HCEC 1CT (cell line): ENCODE measurements at regions not wholly inside any gene's neighbourhood (a gene's known extent, or its start where the extent isn't known, plus 50 kb on each side); places are given as distances from the start of the nearest gene placed in this dataset.
"Not testable (repeated sequence)": the region's sequence is repeated elsewhere in the genome, so short reads cannot be mapped to it uniquely, and the experiment has no call there.

Experiments
- DNase-seq: peaks from one replicate; pipeline ENCODE4 v3.0.0-alpha.2; 2017

DNA sequence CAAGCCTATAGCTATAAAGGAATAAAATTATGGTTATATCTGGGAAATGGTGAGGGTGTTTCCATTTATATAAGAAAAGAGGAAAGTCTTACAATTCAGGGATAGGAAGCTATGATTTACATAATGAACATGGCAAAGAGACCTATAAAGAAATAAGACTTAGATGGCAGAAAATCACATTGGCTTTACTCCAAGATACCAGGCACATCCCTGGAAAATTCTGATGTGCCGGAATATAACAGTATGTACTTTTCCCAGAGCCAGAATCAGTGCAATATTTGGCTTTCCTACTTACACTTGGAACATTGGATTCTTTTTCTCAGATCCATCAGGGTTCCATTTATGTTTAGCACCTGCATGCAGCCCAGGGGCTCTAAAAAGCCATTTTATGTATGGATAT is 357.8 kb downstream of the CETN3 start:
- no peak for DNase-seq

DNA sequence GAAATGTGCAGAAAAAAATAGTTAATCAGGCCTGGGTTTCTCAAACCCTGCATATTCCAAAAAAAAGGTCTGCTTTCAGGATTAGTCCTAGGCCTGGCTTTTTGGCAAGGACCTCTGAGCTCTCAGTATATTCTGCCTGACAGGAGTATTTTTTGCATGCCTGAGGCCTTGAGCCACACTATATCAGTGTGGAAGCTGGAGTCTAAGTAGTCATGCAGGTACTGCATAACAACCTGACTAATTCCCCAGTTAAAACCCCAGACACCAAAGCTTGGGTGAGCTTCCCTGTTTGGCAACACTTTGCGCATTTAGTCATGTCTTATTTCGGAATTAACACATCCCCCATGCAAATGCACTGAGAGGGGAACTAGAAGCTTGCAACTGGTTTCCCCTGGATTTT is 359.5 kb downstream of the CETN3 start:
- DNase-seq: no peak

DNA sequence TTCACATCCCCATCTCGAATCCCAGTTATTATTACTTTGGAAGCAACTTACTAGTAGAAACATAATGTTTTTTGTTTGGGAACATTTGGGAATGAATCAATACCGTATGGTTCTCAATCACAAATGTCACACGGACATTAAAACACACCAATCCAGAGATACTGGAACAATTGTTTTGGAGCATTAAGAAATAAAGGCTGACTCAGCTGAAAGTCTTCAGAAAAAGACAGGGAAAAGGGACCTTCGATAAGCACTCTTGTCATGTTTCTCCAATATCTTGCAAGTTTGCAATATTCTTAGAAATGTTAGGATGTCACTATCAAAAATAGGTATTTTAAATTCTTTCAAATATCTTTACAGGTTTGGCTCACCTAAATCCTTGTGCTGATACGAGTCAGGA is 362.4 kb downstream of the CETN3 start:
- no peak for DNase-seq

DNA sequence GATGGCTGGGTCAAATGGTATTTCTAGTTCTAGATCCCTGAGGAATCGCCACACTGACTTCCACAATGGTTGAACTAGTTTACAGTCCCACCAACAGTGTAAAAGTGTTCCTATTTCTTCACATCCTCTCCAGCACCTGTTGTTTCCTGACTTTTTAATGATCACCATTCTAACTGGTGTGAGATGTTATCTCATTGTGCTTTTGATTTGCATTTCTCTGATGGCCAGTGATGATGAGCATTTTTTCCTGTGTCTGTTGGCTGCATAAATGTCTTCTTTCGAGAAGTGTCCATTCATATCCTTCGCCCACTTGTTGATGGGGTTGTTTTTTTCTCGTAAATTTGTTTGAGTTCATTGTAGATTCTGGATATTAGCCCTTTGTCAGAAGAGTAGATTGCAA is 369.5 kb downstream of the CETN3 start:
- DNase-seq: not testable (repeated sequence)

DNA sequence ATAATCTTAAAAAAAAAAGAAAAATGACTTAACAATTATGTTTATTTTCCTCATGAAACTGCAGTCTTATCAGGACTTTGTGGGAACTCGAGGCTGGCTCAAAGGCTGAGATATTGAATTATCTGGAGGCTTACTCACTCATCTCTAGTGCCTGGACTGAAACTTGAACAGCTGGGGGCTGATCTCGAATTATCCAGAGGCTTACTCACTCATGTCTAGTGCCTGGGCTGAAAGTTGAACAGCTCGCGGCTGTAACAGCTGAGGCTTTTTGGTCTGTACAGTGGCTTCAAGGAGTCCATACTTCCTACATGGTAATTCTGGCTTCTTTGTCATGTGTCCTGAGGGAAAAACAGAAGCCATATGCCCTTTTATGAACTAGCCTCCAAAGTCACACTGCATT is 371.9 kb downstream of the CETN3 start:
- DNase-seq: no peak

DNA sequence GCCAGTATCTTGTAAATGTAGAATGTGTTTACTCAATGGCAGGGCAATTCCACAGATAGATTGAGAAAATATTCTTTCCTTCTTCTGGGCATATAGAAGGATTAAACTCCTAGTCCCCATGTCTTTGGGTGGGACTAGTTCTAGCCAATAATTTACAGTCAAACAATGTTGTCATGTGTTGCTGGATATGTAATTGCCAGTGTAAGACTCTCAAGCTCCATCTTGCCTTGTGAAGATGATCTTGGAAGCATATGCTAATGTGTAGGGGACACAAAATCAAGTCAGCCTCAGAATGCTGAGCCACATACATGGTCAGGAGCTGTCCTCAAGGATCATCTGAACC is 386.9 kb downstream of the CETN3 start:
- no peak for DNase-seq

DNA sequence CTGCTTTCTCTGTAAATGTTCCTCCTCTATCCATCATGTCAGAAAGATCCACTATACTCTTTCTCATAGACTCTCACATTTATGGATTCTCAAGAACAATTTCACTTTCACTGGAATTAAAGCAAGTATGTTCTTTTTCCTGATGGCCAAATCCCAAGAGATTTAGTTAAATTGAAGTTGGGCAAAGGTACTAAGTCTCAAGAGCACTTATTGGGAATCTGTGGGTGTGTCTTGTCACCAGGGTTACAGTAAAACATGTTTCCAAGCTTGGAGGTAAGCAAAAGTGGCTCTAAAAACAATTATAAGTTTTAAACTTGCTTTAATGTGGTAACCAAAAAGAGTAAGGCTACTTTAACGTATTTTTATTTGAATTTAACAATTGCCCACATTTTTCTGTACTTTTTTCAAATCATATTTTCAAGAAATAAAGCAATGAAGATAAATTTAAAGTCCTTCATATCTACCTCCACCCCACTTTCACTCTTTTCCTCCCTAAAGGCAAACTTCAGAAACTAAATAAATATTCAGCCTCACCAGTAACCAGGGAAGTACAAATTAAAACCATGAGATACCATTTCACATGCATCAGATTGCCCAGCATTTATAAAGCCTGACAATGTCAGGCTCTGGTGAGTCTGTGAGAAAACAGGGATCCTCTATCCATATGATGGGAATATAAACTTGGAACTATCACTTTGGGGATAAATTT is 387.4 kb downstream of the CETN3 start:
- no peak for DNase-seq

DNA sequence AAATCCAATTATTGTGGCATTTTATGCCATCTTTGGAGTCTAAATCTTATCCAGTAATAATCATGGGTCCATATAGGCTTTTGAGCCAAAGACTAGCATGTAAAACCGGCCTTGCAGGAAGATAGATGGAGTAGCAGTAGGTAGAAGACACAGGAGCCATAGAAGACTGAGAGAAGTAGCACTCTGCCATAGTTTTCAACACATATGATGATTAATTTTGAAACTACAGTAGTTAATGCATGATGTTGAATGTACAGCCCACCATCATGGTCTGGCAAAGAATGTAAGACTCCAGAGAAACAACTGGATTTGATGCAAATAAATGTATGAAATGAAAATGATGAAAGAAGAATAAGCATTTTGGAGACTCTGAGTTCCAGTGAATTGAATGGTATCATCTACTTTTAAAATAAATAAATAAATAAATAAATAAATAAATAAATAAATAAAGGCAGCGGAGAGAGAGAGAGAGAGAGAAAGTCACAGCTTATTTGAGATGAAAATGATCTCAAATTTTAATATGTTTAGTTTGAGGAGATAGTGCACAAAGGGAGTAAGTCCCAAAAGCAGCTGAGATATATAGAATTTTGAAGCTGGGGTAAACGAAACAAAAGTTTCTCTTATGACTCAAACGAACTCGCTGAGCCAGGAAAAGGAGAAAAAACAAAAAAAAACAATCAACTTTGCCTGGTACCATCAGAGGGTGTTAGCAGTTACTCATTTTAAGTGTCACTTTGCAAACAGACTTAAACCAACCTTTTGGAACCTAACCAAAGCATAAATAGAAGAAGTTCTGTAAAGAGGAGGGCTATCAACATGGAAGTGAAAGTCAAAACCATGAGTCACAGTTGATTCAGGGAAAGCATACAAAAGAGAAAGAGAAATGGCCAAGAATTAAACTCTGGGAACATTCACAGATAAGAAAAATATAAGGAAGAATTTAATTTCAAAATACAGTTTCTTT is 388.7 kb downstream of the CETN3 start:
- peak; percentile 79 for DNase-seq

DNA sequence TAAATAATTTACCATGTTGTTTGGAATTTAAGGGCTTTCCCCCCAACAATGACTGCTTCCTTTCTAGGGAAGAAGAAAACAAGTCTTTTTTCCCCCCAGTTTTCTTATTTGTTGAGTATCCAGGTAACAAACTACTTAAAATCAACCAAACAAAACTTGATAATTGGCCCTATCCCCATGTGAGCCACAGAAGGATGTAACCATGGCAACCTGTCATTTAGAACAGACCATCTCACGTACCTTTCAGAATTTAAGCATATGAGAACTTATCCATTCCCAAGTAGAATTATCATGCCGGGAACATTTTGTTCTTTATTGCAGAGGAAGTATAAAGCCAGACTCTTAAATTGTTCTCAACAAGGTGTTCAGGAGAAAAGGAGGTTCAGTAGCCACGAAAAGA is 392.3 kb downstream of the CETN3 start:
- DNase-seq: no peak

DNA sequence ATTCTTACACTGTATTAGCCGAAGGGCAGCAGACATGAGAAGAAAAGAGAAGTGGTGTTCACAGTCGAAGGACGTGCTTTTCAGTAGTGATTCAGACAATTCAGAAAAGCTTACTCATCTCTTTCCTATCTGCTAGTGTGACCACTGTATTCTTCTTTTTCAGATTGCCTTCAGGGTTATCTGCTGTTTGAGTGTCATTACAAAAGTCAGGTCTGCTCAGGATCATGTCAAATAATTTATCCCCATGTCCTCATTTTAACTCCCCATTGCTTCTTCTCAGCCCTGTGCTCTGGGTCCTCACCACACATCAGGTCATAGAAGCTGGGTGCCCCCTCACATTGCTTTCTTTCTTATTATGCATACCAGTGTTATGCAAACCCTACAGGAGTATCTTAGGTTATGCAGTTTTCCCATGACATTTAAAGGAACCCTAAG is 394.0 kb downstream of the CETN3 start:
- DNase-seq: peak; percentile 24

DNA sequence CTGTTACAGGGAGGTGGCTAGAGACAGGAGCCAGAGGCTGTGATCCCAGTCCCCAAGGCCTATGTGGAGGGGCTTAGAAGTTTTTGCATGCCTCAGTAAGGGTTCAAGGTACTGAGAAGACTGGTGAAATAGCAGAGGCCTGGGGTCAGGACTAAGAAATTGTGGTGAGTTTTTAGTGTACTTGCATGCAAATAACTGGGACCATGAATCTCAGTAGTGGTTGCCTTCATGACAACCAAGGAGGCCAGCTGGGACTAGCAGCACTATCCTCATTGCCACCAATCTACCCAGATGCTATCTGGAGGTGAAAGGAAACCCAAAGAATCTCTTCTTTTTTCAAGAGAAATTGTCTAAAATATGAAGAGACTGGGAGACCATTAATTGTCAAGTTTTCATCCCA is 395.1 kb downstream of the CETN3 start:
- DNase-seq: no peak

DNA sequence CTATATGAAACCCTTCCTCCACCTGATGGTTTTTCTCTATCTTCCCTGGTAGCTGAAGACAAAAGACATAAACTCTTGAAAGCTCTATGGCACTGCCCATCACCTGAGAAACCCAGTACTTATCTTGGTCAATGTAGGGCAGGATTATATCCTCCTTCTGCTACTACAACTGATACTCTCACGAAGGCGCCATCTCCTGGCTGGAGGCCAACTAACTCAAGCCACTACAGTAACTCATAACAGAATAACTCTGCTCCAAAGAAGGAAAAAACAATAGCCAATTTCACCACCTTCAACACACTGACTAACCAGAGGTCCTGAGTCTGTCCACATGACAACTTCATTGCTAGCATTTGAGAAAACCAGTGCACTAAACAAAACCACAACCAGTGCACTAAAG is 409.2 kb downstream of the CETN3 start:
- DNase-seq: no peak

DNA sequence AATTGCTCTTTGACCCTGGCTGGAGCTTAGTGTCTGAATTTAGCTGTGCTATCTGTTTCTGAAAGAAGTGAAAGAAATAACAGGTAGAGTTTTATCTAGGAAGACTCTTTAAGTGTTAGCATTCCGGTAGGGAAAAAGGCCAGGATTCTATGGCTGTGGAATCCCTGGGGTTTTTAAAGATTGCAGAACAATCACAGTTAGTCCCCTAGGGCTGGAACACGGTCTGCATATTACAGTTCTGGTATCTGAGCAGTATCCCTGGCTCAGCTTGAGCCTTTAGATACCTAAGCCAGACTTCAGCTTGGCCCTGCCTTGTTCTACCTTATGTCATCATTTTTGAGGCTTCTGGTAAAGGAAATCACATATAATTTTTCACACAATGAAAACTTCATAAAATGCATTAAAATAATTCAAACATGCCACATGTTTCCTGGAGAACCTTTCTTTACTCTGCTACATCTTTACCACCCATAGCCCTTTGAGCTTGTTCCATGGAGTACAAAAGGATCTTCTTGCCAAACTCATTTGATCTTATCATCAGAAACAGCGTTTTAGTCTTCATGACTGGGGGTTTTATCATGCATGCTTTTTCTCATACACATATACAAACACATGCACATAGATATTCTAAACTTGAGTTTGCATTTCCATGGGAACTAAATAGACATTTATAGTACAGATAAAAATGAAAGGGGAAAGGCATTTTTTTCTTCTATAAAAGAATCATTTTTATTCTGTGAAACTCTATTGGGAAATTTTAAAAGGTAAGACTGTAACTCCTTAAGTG is 410.8 kb downstream of the CETN3 start:
- DNase-seq: no peak

DNA sequence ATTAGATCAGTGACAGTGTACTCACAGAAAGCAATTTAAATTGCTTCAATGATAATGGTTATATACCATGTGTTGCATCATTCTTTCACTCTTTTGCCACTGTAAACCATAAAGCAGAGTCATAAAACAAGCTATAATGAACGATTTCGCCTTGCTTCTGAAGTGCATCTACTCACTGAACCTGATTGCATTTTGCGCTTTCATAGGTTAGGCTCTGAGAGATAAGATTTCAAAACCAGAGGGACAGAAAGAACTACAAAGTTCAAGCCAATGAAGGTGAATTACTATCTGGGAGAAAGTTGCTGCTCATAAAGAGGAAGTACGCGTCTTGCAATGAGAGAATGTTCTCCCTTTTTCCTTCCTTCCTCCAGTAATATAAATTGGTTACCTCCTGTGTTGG is 412.7 kb downstream of the CETN3 start:
- no peak for DNase-seq

DNA sequence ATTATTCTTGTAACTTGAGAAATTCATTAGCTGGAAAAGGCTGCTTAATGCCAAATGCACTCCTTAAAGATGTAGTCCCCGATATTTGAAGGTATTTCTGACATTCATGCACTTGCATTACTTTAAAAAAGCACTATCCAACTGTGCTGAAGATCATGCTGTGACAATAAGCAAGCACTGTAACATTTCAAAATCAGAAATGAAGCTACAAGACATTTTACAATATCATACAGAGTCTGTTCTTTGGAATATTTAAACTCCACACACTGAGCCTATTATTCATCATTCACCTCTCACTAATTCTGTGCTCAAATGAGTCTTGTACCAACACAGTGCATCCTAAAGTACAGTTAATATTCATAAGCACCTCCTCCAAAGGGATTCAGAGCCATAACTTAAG is 413.2 kb downstream of the CETN3 start:
- no peak for DNase-seq

DNA sequence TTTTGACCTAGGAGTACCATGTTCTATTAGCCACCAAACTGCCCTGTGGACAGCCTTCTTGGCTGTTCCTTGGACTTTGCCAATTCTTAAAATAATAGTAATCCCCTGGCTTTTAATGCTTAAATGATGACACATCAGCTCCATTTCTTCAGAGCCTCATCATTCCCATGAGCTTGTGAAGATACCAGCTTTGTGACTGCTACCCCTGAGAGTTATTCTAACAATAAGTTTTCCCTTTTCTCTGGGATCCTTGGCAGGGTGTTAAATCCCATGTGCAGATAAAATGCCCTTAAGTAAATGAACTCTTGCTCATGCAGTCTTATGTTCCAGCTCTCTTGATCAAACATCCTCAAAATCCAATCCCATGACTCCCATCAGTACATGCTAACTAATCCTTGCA is 415.3 kb downstream of the CETN3 start:
- DNase-seq: no peak

DNA sequence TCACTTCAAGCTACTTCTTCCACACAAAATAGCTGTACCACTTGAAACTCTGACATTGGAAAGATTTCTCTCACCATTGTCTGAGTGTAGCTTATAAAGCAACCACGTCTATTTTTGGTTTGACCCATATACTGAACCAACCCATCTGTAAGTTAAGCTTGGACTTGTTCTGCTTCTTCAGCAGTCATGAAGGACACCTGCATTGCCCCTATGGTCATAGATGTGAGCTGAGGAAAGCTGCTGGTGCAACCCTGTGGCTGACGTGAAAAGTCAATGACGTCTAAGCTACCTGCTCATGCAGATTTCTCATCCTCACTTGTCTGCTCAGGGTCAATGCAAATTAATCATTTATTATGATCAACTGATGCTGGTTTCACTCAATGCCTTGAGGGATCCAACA is 417.4 kb downstream of the CETN3 start:
- DNase-seq: no peak

DNA sequence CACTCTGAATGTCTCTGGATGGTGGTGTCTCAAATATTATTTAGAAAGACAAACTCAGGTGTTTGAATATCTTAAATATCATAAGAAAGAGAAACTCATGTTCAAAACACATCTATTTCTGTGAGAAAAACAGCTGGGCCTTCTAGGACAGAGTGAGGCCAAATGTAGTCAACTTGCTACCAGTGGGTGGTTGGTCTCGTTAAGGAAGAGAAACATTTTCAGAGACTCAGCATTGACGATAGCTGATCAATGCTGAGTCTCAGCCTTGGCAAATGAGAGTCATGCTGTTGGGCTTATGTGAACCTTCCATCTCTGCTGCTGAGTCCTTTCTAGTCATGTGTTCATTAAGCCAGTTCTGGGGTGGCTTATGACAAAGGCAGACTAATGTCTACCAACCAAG is 418.0 kb downstream of the CETN3 start:
- DNase-seq: no peak

DNA sequence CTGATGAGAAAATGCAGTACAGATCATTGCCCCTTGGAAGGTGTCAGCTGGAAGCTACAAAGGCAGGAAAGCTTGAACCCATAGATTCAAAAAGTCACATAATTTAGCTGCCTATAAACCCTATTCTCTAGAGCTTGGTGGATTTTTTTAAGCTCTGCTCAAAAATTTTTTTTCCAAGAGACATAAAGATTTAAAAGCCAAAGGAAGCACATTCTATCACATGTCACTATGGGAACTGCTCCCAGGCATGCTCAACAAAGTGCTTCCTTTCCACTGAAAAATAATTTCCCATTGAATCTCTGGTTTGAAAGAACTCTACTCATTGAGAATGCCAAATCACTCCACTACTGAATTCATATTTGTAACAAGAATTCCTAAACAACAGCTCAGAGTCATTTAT is 419.8 kb downstream of the CETN3 start:
- no peak for DNase-seq

DNA sequence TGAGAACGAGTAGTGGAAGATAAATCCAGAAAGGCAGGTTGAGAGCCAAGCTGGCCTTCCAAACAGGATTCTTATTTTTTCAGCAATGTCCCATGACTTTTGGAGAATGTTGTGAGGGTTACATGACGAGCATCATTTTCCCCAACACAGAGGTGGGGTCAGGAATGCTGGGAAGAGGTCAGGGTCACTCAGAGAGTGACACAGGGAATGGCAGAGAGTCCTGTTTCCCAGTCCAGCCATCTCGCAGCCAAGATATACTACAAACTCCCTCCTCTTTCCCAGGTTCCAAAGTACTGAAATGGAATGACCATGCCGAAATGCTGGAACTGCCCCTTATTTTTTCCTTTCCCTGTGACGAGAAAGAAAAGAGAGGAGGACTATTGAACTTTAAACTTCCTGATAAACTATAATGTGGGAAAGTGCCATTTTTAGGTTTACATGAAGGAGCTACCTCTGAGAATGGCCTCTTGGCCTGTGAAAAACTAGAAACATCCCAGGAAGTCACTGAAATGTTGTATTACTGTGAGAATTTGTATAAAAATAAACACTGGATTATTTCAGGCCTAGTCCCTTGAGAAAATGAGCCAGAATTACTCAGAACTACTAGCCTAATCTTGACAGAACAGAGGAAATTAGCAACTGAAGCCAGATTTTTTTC is 420.4 kb downstream of the CETN3 start:
- DNase-seq: no peak

DNA sequence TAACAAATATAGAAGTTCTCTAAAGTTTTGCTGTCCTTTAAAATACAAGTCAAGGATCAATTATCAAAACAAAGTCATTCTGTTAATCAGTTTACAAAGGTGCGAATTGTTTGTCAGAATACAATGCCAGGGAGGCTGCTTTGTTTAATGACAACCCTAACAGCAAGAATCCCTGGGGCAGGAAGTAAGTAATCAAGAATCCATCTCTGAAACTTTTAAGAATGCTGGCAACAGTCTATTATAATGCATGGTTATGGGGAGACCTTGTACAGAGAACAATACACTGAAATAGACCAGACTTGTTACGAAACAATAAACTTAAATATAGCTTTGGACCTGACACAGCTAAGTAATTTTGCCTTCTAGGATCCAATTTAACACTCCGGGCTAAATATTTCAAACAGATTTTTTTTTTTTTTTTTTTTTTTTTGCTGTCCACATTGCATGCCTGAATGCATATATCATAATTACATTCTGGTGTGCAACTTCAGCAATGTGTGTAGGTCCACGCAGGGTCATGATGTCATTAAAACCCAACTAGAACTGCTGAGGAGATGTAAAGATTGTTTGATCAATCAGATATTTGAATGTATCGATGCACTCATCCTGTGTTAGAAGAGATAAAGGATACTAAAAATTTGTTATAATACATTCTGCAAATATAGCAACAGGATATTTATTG is 421.3 kb downstream of the CETN3 start:
- DNase-seq: no peak

DNA sequence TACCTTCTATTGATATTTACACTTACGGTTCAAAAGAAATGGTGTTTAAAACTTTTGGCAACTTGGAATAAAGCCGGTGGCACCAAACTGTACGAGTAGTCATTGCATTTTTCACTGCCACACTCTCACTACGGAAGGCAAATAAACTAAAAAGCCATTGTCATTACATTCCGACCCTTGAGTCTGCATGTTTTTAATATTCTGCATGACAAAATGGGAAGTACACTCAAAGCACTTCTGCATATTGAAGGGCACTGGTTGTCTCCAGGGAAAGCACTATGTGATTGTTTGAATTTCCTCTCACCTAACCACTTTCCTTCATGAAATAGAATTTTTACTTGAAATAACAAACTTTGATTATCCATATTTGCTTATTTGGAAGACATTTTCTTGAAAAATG is 426.3 kb downstream of the CETN3 start:
- DNase-seq: no peak
